H1 (cell line): ENCODE measurements at regions not wholly inside any gene's neighbourhood (a gene's known extent, or its start where the extent isn't known, plus 50 kb on each side); places are given as distances from the start of the nearest gene placed in this dataset.

ENCODE experiments used
- CTCF ChIA-PET: fragments of 300-600 bp; sonication (Branson Sonifier 250); formaldehyde crosslinking; loops from one replicate; lab custom pipeline; 2021; ENCODE audit not compliant: partially characterized antibody; lab: Charles Lee
- POLR2A ChIA-PET: fragments of 300-600 bp; sonication (Branson Sonifier 250); formaldehyde crosslinking; loops from one replicate; lab custom pipeline; 2021; ENCODE audit warnings: inconsistent platforms; ENCODE audit not compliant: partially characterized antibody; lab: Charles Lee
- DNase-seq, 2 experiments: peaks; one replicate each; pipeline versions ENCODE4 v3.0.0 to v3.0.0-alpha.2; 2010 to 2022; ENCODE audit warnings: low spot score in 2 of 2, low read depth in 1 of 2, mixed read lengths in 1 of 2
- FAIRE-seq: peaks from 2 replicates; lab custom pipeline; 2011; peaks lifted over from hg19 to GRCh38; lab: Jason Lieb, UNC
- H2AFZ ChIP-seq: 2 replicates; pipeline ENCODE4 v1.8.1; 2012; ENCODE audit warnings: low read length, inconsistent platforms
- H2AK5ac ChIP-seq: 2 replicates; pipeline ENCODE4 v1.6.1; 2013; ENCODE audit warnings: low read depth, low read length
- H2BK120ac ChIP-seq: replicated peaks from 2 replicates; pipeline ENCODE3; 2013; ENCODE audit warnings: low read depth, low read length, inconsistent platforms
- H2BK12ac ChIP-seq: 2 replicates; pipeline ENCODE4 v1.6.1; 2013; ENCODE audit warnings: low read depth, low read length
- H2BK15ac ChIP-seq: 2 replicates; pipeline ENCODE4 v1.6.1; 2013; ENCODE audit warnings: low read length
- H2BK20ac ChIP-seq: 2 replicates; pipeline ENCODE4 v1.6.1; 2013; ENCODE audit warnings: low read length
- H2BK5ac ChIP-seq: 2 replicates; pipeline ENCODE4 v1.6.1; 2013; ENCODE audit warnings: low read depth, low read length
- H3K14ac ChIP-seq: 2 replicates; pipeline ENCODE4 v1.6.1; 2013; ENCODE audit warnings: inconsistent platforms; ENCODE audit not compliant: insufficient read length
- H3K18ac ChIP-seq: 2 replicates; pipeline ENCODE4 v1.6.1; 2013; ENCODE audit warnings: low read length; ENCODE audit errors: extremely low read depth
- H3K23ac ChIP-seq: 2 replicates; pipeline ENCODE4 v1.6.1; 2013; ENCODE audit warnings: inconsistent platforms; ENCODE audit not compliant: insufficient read length
- H3K23me2 ChIP-seq: 2 replicates; pipeline ENCODE4 v1.6.1; 2013; ENCODE audit warnings: low read depth, low read length
- H3K27ac ChIP-seq: 2 replicates; pipeline ENCODE4 v1.6.1; 2011; ENCODE audit warnings: low read depth, low read length, inconsistent platforms
- H3K27me3 ChIP-seq, 4 experiments: replicated peaks in 1 of 4; 1 replicate in 1 of 4; 2 replicates in 3 of 4; pipeline versions ENCODE4 v1.6.1 to v1.8.1; 2011 to 2013; ENCODE audit warnings: low read length in 3 of 4, mild to moderate bottlenecking in 3 of 4, inconsistent platforms in 2 of 4, mixed read lengths in 2 of 4, moderate library complexity in 1 of 4; ENCODE audit not compliant: control insufficient read depth in 3 of 4, insufficient read depth in 3 of 4; ENCODE audit errors: extremely low read depth in 1 of 4
- H3K36me3 ChIP-seq, 4 experiments: 2 replicates each; pipeline versions ENCODE4 v1.6.1 to v1.8.1; 2011 to 2013; ENCODE audit warnings: mild to moderate bottlenecking in 4 of 4, low read length in 3 of 4, moderate library complexity in 2 of 4, control low read depth in 1 of 4, inconsistent platforms in 1 of 4; ENCODE audit not compliant: insufficient read depth in 4 of 4, control insufficient read depth in 2 of 4
- H3K4ac ChIP-seq: replicated peaks from 2 replicates; pipeline ENCODE3; 2013; ENCODE audit warnings: low read length, low read depth, mixed read lengths, inconsistent platforms; ENCODE audit not compliant: insufficient read length
- H3K4me1 ChIP-seq, 4 experiments: replicated peaks in 1 of 4; 1 replicate in 1 of 4; 2 replicates in 3 of 4; pipeline versions ENCODE4 v1.6.1 to v1.8.1; 2011 to 2013; ENCODE audit warnings: low read length in 3 of 4, inconsistent platforms in 2 of 4, mixed read lengths in 1 of 4; ENCODE audit not compliant: insufficient read depth in 4 of 4, control insufficient read depth in 3 of 4
- H3K4me2 ChIP-seq, 2 experiments: 2 replicates each; pipeline versions ENCODE4 v1.6.1 to v1.8.1; 2011 to 2013; ENCODE audit warnings: low read depth in 2 of 2, low read length in 2 of 2, control low read depth in 1 of 2, inconsistent platforms in 1 of 2, mild to moderate bottlenecking in 1 of 2; ENCODE audit not compliant: insufficient read depth in 1 of 2
- H3K4me3 ChIP-seq, 4 experiments: fragments of 200-600, 300-600 bp in 1 of 4; sonication (generic), shearing (Covaris generic), sonication (Bioruptor Twin) in 1 of 4; 2 replicates each; pipeline versions ENCODE4 v1.5.1 to v1.8.1; 2011 to 2016; ENCODE audit warnings: low read length in 4 of 4, low read depth in 3 of 4, control low read depth in 2 of 4, inconsistent platforms in 2 of 4, mild to moderate bottlenecking in 2 of 4, mixed read lengths in 1 of 4, moderate library complexity in 1 of 4; ENCODE audit not compliant: insufficient read depth in 2 of 4; ENCODE audit errors: extremely low read depth in 1 of 4
- H3K56ac ChIP-seq: replicated peaks from 2 replicates; pipeline ENCODE3; 2013; ENCODE audit warnings: low read depth, mild to moderate bottlenecking, mixed read lengths, low read length, inconsistent platforms; ENCODE audit not compliant: insufficient read length
- H3K79me1 ChIP-seq: 2 replicates; pipeline ENCODE4 v1.6.1; 2013; ENCODE audit warnings: low read depth, low read length, control low read depth
- H3K79me2 ChIP-seq, 2 experiments: 2 replicates each; pipeline versions ENCODE4 v1.6.1 to v1.8.1; 2012 to 2013; ENCODE audit warnings: low read length in 2 of 2, mild to moderate bottlenecking in 2 of 2, inconsistent platforms in 1 of 2; ENCODE audit not compliant: insufficient read depth in 2 of 2, control insufficient read depth in 1 of 2
- H3K9ac ChIP-seq, 4 experiments: replicated peaks in 1 of 4; 1 replicate in 1 of 4; 2 replicates in 3 of 4; pipeline versions ENCODE4 v1.6.1 to v1.8.1; 2011 to 2013; ENCODE audit warnings: low read depth in 3 of 4, low read length in 3 of 4, control low read depth in 2 of 4, mild to moderate bottlenecking in 2 of 4, moderate library complexity in 2 of 4, inconsistent platforms in 1 of 4; ENCODE audit errors: extremely low read depth in 1 of 4
- H3K9me3 ChIP-seq, 2 experiments: 2 replicates each; pipeline versions ENCODE4 v1.6.1 to v1.8.1; 2012 to 2013; ENCODE audit warnings: mild to moderate bottlenecking in 2 of 2, moderate library complexity in 2 of 2, control low read depth in 1 of 2, inconsistent platforms in 1 of 2, low read depth in 1 of 2, low read length in 1 of 2, mixed read lengths in 1 of 2; ENCODE audit not compliant: insufficient read depth in 2 of 2
- H4K20me1 ChIP-seq, 2 experiments: replicated peaks in 1 of 2; 2 replicates each; pipeline versions ENCODE3 to v1.8.1; 2011 to 2013; ENCODE audit warnings: inconsistent platforms in 2 of 2, low read length in 2 of 2, mild to moderate bottlenecking in 1 of 2; ENCODE audit not compliant: insufficient read depth in 2 of 2, control insufficient read depth in 1 of 2
- H4K5ac ChIP-seq: 2 replicates; pipeline ENCODE4 v1.6.1; 2013; ENCODE audit warnings: low read length, low read depth, mixed read lengths, inconsistent platforms; ENCODE audit not compliant: insufficient read length
- H4K8ac ChIP-seq: 2 replicates; pipeline ENCODE4 v1.8.0; 2013; ENCODE audit warnings: mild to moderate bottlenecking, moderate library complexity, low read length, inconsistent platforms; ENCODE audit not compliant: insufficient read depth; ENCODE audit errors: extremely low read depth
- H4K91ac ChIP-seq: replicated peaks from 2 replicates; pipeline ENCODE3; 2013; ENCODE audit warnings: low read length, mixed read lengths, inconsistent platforms; ENCODE audit not compliant: insufficient read length
- BRCA1 ChIP-seq: IDR thresholded peaks from 2 replicates; pipeline ENCODE4 v1.6.1; 2012; ENCODE audit warnings: low read depth, low read length, improper control_type of control experiment
- EGR1 ChIP-seq: IDR thresholded peaks from 2 replicates; pipeline ENCODE4 v1.6.1; 2011; ENCODE audit warnings: low read depth, low read length, borderline replicate concordance
- KDM1A ChIP-seq: fragments of 200-600, 300-600 bp; sonication (generic); IDR thresholded peaks from 2 replicates; pipeline ENCODE4 v1.7.1; 2016; ENCODE audit warnings: mild to moderate bottlenecking, low read length, borderline replicate concordance
- POLR2A ChIP-seq, 2 experiments: IDR thresholded peaks; 1 replicate in 1 of 2; 2 replicates in 1 of 2; pipeline ENCODE4 v1.6.1; 2011; ENCODE audit warnings: low read depth in 2 of 2, low read length in 2 of 2, mild to moderate bottlenecking in 2 of 2; ENCODE audit errors: control extremely low read depth in 1 of 2
- RFX5 ChIP-seq: IDR thresholded peaks from 2 replicates; pipeline ENCODE4 v1.6.1; 2011; ENCODE audit warnings: low read depth, low read length, improper control_type of control experiment, borderline replicate concordance
- SAP30 ChIP-seq: fragments of 300-600 bp; sonication (generic); IDR thresholded peaks from 2 replicates; pipeline ENCODE4 v1.7.1; 2012; ENCODE audit warnings: low read length, moderate library complexity, mild to moderate bottlenecking, inconsistent platforms; ENCODE audit not compliant: insufficient read depth, insufficient replicate concordance
- SP2 ChIP-seq: IDR thresholded peaks from 2 replicates; pipeline ENCODE4 v1.6.1; 2012; ENCODE audit warnings: mild to moderate bottlenecking, low read length, inconsistent platforms
- SP4 ChIP-seq: IDR thresholded peaks from 2 replicates; pipeline ENCODE4 v1.6.1; 2012; ENCODE audit warnings: low read length, inconsistent platforms
- TAF7 ChIP-seq: optimal IDR thresholded peaks from 2 replicates; pipeline ENCODE3; 2011; ENCODE audit warnings: low read depth, mild to moderate bottlenecking, inconsistent platforms, low read length, moderate library complexity, borderline replicate concordance
- USF2 ChIP-seq: IDR thresholded peaks from 2 replicates; pipeline ENCODE4 v1.6.1; 2011; ENCODE audit warnings: low read length, improper control_type of control experiment
- WGBS, 2 experiments: shearing (Covaris generic) in 1 of 2; methylation state at CpG; one replicate each; pipeline versions ENCODE4 v1.1.6 to v1.1.7; 2013 to 2015; ENCODE audit warnings: low lambda C conversion rate in 2 of 2, mixed read lengths in 2 of 2, inconsistent platforms in 1 of 2, low coverage in 1 of 2, missing lambda C conversion rate in 1 of 2; ENCODE audit not compliant: insufficient replicate concordance in 2 of 2, insufficient coverage in 1 of 2, insufficient read length in 1 of 2; ENCODE audit errors: extremely low coverage in 1 of 2, missing lambda C conversion rate in 1 of 2; 5-methylcytosine and 5-hydroxymethylcytosine counted together

GRCh38 chr20:50405235-50405914, 104.8 kb upstream of the PTPN1 start:
- ChIA-PET CTCF (interaction anchor here (0.6 kb wide), 2 partner anchors 21 to 344 kb away, joined by 3 to 4 read pairs; no protein-coding TSS in a partner anchor), POLR2A (no interaction called here)
- no peak for TF ChIP-seq POLR2A (IDR thresholded peaks at IDR 0.05; ENCODE audit: control extremely low read depth in 1 of 2, low read depth in 2 of 2, low read length in 2 of 2)
- no peak for TF ChIP-seq SAP30
- TF ChIP-seq SP2 = no peak
- TF ChIP-seq USF2 = no peak
- TF ChIP-seq EGR1 = no peak
- TF ChIP-seq SP4 = no peak
- TF ChIP-seq KDM1A = no peak
- TF ChIP-seq BRCA1 = no peak
- no peak for TF ChIP-seq TAF7
- TF ChIP-seq RFX5 = no peak
- Histone ChIP-seq H3K56ac (no peak overlapping the region), H3K4me3 (no peak overlapping the region), H3K23me2 (no peaks in the 10 kb centered on the region; the same call in 1 of the 2 replicates), H3K9ac (no peak overlapping the region), H3K14ac (no peak overlapping the region), H2AK5ac (no peak overlapping the region), H3K79me2 (no peaks in the 10 kb centered on the region), H2AFZ (no peak overlapping the region), H3K4ac (no peak overlapping the region), H3K9me3 (peaks cover under 1 to 2% of the 10 kb centered on the region in 2 experiments; a peak in 1 of 4 replicates), H2BK20ac (no peak overlapping the region), H2BK120ac (no peak overlapping the region), H4K20me1 (no peaks in the 10 kb centered on the region), H3K23ac (no peak overlapping the region), H3K4me1 (no peaks in the 10 kb centered on the region), H2BK12ac (no peak overlapping the region), H4K5ac (no peak overlapping the region), H3K79me1 (no peaks in the 10 kb centered on the region), H3K27me3 (no peaks in the 10 kb centered on the region), H3K36me3 (no peaks in the 10 kb centered on the region), H3K27ac (no peak overlapping the region), H2BK15ac (no peak overlapping the region), H3K18ac (no peak overlapping the region), H4K91ac (no peak overlapping the region), H4K8ac (no peak overlapping the region), H2BK5ac (no peak overlapping the region), H3K4me2 (no peak overlapping the region)
- DNase-seq (no peak), FAIRE-seq (no peak)
- 81% methylated on average over 10 of the region's 10 CpGs; no CpG with 5 or more reads in 1 of the 2 experiments for WGBS, 2 experiments
